ENCODE measurements at regions not wholly inside any gene's neighbourhood (a gene's known extent, or its start where the extent isn't known, plus 50 kb on each side); places are given as distances from the start of the nearest gene placed in this dataset.

DNA sequence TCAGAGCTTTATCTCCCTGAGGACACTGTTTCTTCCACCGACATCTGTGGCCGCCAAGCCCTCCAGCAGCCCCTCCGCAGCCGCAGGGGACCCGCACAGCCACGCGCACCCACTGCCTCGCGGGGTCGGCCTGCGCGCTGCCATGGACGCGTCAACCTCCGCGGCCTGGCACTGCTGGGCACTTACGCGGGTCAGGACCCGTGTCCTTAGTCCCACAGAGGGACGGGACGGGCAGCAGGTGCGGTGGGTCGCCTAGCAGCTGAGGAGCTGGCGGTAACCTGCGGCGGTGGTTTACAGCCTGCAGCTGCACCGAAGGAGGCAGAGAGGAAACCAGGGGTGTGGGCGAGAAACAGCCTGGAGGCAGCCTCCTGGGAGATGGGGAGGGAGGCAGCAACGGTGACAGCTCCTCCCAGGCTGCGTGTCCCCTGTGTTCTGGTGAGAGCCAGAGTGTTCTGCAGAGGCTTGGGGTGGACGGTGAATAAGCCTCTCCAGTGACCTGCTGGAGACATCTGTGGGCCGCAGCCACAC is 61.3 kb downstream of the SEC61G start:
- ATAC-seq (ENCODE audit: low read depth) (no peak), DNase-seq (no peak)
- TF ChIP-seq MXI1 (IDR thresholded peaks at IDR 0.05; ENCODE audit: borderline replicate concordance, low read depth, low read length) = no peak
- no peak for TF ChIP-seq CHD1 (IDR thresholded peaks at IDR 0.05; ENCODE audit: low read depth, low read length)
- no peak for TF ChIP-seq BHLHE40 (IDR thresholded peaks at IDR 0.05; ENCODE audit: low read depth, low read length)
- no peak for TF ChIP-seq ELK1 (IDR thresholded peaks at IDR 0.05; ENCODE audit: borderline replicate concordance, low read depth, low read length)
- Histone ChIP-seq H4K91ac (ENCODE audit: insufficient read depth, low read depth, low read length) (no peak overlapping the region), H3K9ac (ENCODE audit: low read depth, low read length) (no peak overlapping the region), H3K4me2 (ENCODE audit: low read depth, low read length) (no peak overlapping the region), H3K18ac (ENCODE audit: low read depth, low read length) (no peak overlapping the region), H3K4me3 (ENCODE audit: insufficient read depth, low read depth, low read length) (no peak overlapping the region), H2BK15ac (ENCODE audit: low read depth, low read length) (no peak overlapping the region), H3K27ac (ENCODE audit: insufficient read depth, low read length) (no peak overlapping the region), H3K79me1 (ENCODE audit: low read depth in 1 of 2, low read length in 2 of 2) (no peaks in the 10 kb centered on the region), H4K5ac (ENCODE audit: low read depth, low read length) (no peak overlapping the region), H3K9me3 (ENCODE audit: control insufficient read depth, insufficient read depth, low read length) (no peaks in the 10 kb centered on the region), H3K56ac (ENCODE audit: extremely low read depth, insufficient read depth, low read length) (no peak overlapping the region), H3K4me1 (ENCODE audit: control insufficient read depth, insufficient read depth, low read length) (no peaks in the 10 kb centered on the region), H2BK5ac (ENCODE audit: low read depth, low read length, poor library complexity, severe bottlenecking) (no peak overlapping the region), H2AK5ac (ENCODE audit: low read depth, low read length) (no peak overlapping the region), H2BK20ac (ENCODE audit: low read depth, low read length) (no peak overlapping the region), H3K36me3 (ENCODE audit: control insufficient read depth, insufficient read depth, low read length) (no peaks in the 10 kb centered on the region), H3K14ac (replicated peaks; ENCODE audit: low read depth, low read length) (no peak overlapping the region), H3K27me3 (ENCODE audit: control insufficient read depth, insufficient read depth, low read length) (no peaks in the 10 kb centered on the region; the same call in none of the 2 replicates), H3K4ac (ENCODE audit: low read depth, low read length) (no peak overlapping the region), H3K23ac (ENCODE audit: low read depth, low read length) (no peak overlapping the region), H4K20me1 (ENCODE audit: insufficient read depth, low read length) (no peaks in the 10 kb centered on the region), H4K8ac (ENCODE audit: low read depth in 2 of 2, low read length in 2 of 2) (no peak overlapping the region), H2AK9ac (replicated peaks; ENCODE audit: low read depth, low read length, poor library complexity) (no peak overlapping the region), H2AFZ (replicated peaks; ENCODE audit: low read length, poor library complexity) (no peak overlapping the region), H3K9me1 (ENCODE audit: insufficient read depth, low read length) (no peaks in the 10 kb centered on the region), H2BK120ac (ENCODE audit: low read depth, low read length) (no peak overlapping the region)
- in situ Hi-C loops (cut with MboI; ENCODE audit: low sequenced_read_pairs) = no loop called here
- dilution Hi-C loops (cut with HindIII; ENCODE audit: low sequenced_read_pairs, unreplicated experiment) = no loop called here
- no TSS peak for BruUV-seq (replicated peaks)
- POLR2A ChIA-PET (ENCODE audit: unreplicated experiment) = no interaction called here
- intact Hi-C loops (cut with micrococcal nuclease) = no loop called here
- CTCF ChIA-PET = no interaction called here
- WGBS, 2 experiments (ENCODE audit: extremely low coverage in 2 of 2, insufficient read length in 1 of 2) = 79% methylated on average over 16 of the region's 32 CpGs; no CpG with 5 or more reads in 1 of the 2 experiments
